AG09319 (cell line): ENCODE measurements at regions not wholly inside any gene's neighbourhood (a gene's known extent, or its start where the extent isn't known, plus 50 kb on each side); places are given as distances from the start of the nearest gene placed in this dataset.

Source experiments
- DNase-seq: peaks from one replicate; pipeline ENCODE4 v3.0.0-alpha.2; 2010; ENCODE audit warnings: low read depth; ENCODE audit errors: extremely low read depth
- CTCF ChIP-seq: IDR thresholded peaks from 2 replicates; pipeline ENCODE4 v1.5.1; 2011; ENCODE audit warnings: low read depth, mild to moderate bottlenecking, inconsistent platforms, low read length, moderate library complexity

GRCh38 chr20:60402189-60403058 lies 444.2 kb downstream of the CDH26 start:
- no peak for DNase-seq
- TF ChIP-seq CTCF = no peak

- TF ChIP-seq CTCF = no peak
- DNase-seq = no peak
Measured at GRCh38 chr20:60403105-60403741, 445.0 kb downstream of the CDH26 start.

- no peak for DNase-seq
- no peak for TF ChIP-seq CTCF
Measured at GRCh38 chr20:60407011-60407771, 449.0 kb downstream of the CDH26 start.

- TF ChIP-seq CTCF = no peak
- no peak for DNase-seq
Measured at GRCh38 chr20:60407938-60408337, 449.7 kb downstream of the CDH26 start.

GRCh38 chr20:60408435-60408834 lies 450.2 kb downstream of the CDH26 start:
- no peak for TF ChIP-seq CTCF
- no peak for DNase-seq

- DNase-seq = no peak
- TF ChIP-seq CTCF = no peak
Measured at GRCh38 chr20:60410618-60411264, 452.5 kb downstream of the CDH26 start.
